Breast epithelium (tissue), 4 donors: ENCODE measurements at regions not wholly inside any gene's neighbourhood (a gene's known extent, or its start where the extent isn't known, plus 50 kb on each side); places are given as distances from the start of the nearest gene placed in this dataset.

Experiments used
- DNase-seq, 2 donors: peaks; one replicate each; pipeline ENCODE4 v3.0.0-alpha.2; 2019; ENCODE audit warnings: low spot score in 2 of 2
- H3K27ac ChIP-seq, 2 donors: fragments of 200-600 bp; sonication (generic) in 1 of 2; one replicate each; pipeline ENCODE4 v1.5.1; 2016 to 2019; ENCODE audit warnings: mild to moderate bottlenecking in 1 of 2
- H3K27me3 ChIP-seq, 2 donors: fragments of 200-600 bp; sonication (generic) in 1 of 2; one replicate each; pipeline versions ENCODE4 v1.5.1 to v1.6.0; 2017 to 2019; ENCODE audit warnings: control low read depth in 1 of 2, mild to moderate bottlenecking in 1 of 2
- H3K36me3 ChIP-seq: fragments of 200-600 bp; one replicate; pipeline ENCODE4 v1.5.1; 2019
- H3K4me1 ChIP-seq, 2 donors: fragments of 200-600 bp; sonication (generic); one replicate each; pipeline ENCODE4 v1.5.1; 2016 to 2019; ENCODE audit warnings: control low read depth in 1 of 2
- H3K4me3 ChIP-seq, 3 donors: fragments of 200-600 bp; sonication (generic); 1 replicate in 2 of 3; 2 replicates in 1 of 3; pipeline ENCODE4 v1.5.1; 2016 to 2019; ENCODE audit warnings: mild to moderate bottlenecking in 3 of 3, moderate library complexity in 2 of 3
- H3K9me3 ChIP-seq, 2 donors: fragments of 200-600 bp; sonication (generic) in 1 of 2; one replicate each; pipeline ENCODE4 v1.5.1; 2016 to 2019; ENCODE audit warnings: control low read depth in 1 of 2
- CTCF ChIP-seq, 3 donors: fragments of 450-650 bp; IDR thresholded peaks; one replicate each; pipeline ENCODE4 v1.5.1; 2016 to 2017; ENCODE audit warnings: antibody characterized with exemption in 3 of 3, mild to moderate bottlenecking in 3 of 3, moderate library complexity in 3 of 3
- POLR2A ChIP-seq: fragments of 450-650 bp; IDR thresholded peaks from one replicate; pipeline ENCODE4 v1.6.1; 2016; ENCODE audit warnings: antibody characterized with exemption, mild to moderate bottlenecking, moderate library complexity
- POLR2AphosphoS5 ChIP-seq, 3 donors: sonication (generic); formaldehyde crosslinking; IDR thresholded peaks; one replicate each; pipeline ENCODE4 v1.6.1; 2017; ENCODE audit warnings: antibody characterized with exemption in 3 of 3
- intact Hi-C: fragments of 100-400 bp; cut with DNase I; formaldehyde crosslinking; loops from one replicate; pipeline ENCODE4 v1.15.1; 2023; ENCODE audit warnings: low total_unique reads

GRCh38 chr4:155081222-155081621 lies 127.2 kb upstream of the NPY2R start:
- Histone ChIP-seq H3K27ac (no peak overlapping the region), H3K4me1 (no peaks in the 10 kb centered on the region), H3K4me3 (no peak overlapping the region), H3K9me3 (no peaks in the 10 kb centered on the region), H3K36me3 (no peaks in the 10 kb centered on the region), H3K27me3 (no peaks in the 10 kb centered on the region)
- no peak for TF ChIP-seq POLR2A
- TF ChIP-seq POLR2AphosphoS5 (IDR thresholded peaks at IDR 0.05): no peak
- TF ChIP-seq CTCF (IDR thresholded peaks at IDR 0.05): no peak
- intact Hi-C loops: no loop called here
- no peak for DNase-seq

GRCh38 chr4:155085843-155086530 lies 122.4 kb upstream of the NPY2R start:
- TF ChIP-seq POLR2A: no peak
- no peak for TF ChIP-seq POLR2AphosphoS5 (IDR thresholded peaks at IDR 0.05)
- TF ChIP-seq CTCF (IDR thresholded peaks at IDR 0.05): no peak
- H3K36me3 ChIP-seq: no peaks in the 10 kb centered on the region
- no peaks in the 10 kb centered on the region for H3K4me1 ChIP-seq
- intact Hi-C loops: no loop called here
- DNase-seq: no peak
- H3K27ac ChIP-seq: no peak overlapping the region
- H3K9me3 ChIP-seq: no peaks in the 10 kb centered on the region
- H3K27me3 ChIP-seq: no peaks in the 10 kb centered on the region
- no peak overlapping the region for H3K4me3 ChIP-seq

GRCh38 chr4:155094201-155094820 lies 114.1 kb upstream of the NPY2R start:
- TF ChIP-seq POLR2A (no peak), POLR2AphosphoS5 (IDR thresholded peaks at IDR 0.05) (no peak), CTCF (IDR thresholded peaks at IDR 0.05) (no peak)
- no peak for DNase-seq
- Histone ChIP-seq H3K4me1 (no peaks in the 10 kb centered on the region), H3K27me3 (no peaks in the 10 kb centered on the region), H3K36me3 (no peaks in the 10 kb centered on the region), H3K4me3 (no peak overlapping the region), H3K9me3 (no peaks in the 10 kb centered on the region), H3K27ac (no peak overlapping the region)
- intact Hi-C loops: no loop called here

GRCh38 chr4:155099231-155099630 lies 109.2 kb upstream of the NPY2R start:
- no peak overlapping the region for H3K27ac ChIP-seq
- TF ChIP-seq CTCF (IDR thresholded peaks at IDR 0.05): no peak
- TF ChIP-seq POLR2A: no peak
- no peak for TF ChIP-seq POLR2AphosphoS5 (IDR thresholded peaks at IDR 0.05)
- H3K27me3 ChIP-seq: no peaks in the 10 kb centered on the region
- H3K4me3 ChIP-seq: no peak overlapping the region
- no peaks in the 10 kb centered on the region for H3K4me1 ChIP-seq
- intact Hi-C loops: no loop called here
- no peaks in the 10 kb centered on the region for H3K9me3 ChIP-seq
- H3K36me3 ChIP-seq: no peaks in the 10 kb centered on the region
- DNase-seq: no peak

- TF ChIP-seq POLR2A (no peak), POLR2AphosphoS5 (IDR thresholded peaks at IDR 0.05) (no peak), CTCF (IDR thresholded peaks at IDR 0.05) (no peak)
- H3K36me3 ChIP-seq: no peaks in the 10 kb centered on the region
- no peak for DNase-seq
- no peak overlapping the region for H3K27ac ChIP-seq
- no peaks in the 10 kb centered on the region for H3K9me3 ChIP-seq
- intact Hi-C loops: no loop called here
- H3K4me3 ChIP-seq: no peak overlapping the region
- no peaks in the 10 kb centered on the region for H3K4me1 ChIP-seq
- no peaks in the 10 kb centered on the region for H3K27me3 ChIP-seq
Measured at GRCh38 chr4:155106629-155107028, 101.8 kb upstream of the NPY2R start.
